ENCODE measurements at regions not wholly inside any gene's neighbourhood (a gene's known extent, or its start where the extent isn't known, plus 50 kb on each side); places are given as distances from the start of the nearest gene placed in this dataset.

GRCh38 chr3:176009256-176009655 lies 1150.1 kb downstream of the NAALADL2 start:
- in situ Hi-C loops (cut with HindIII; ENCODE audit: low sequenced_read_pairs), result no loop called here
- H3K4me3 ChIP-seq (ENCODE audit: low read depth, low read length), result no peak overlapping the region

GRCh38 chr3:176005564-176005963 lies 1146.4 kb downstream of the NAALADL2 start:
- DNase-seq (ENCODE audit: low read depth, low spot score), result no peak
- no peak for TF ChIP-seq CTCF (IDR thresholded peaks at IDR 0.05; ENCODE audit: low read depth, low read length)
- in situ Hi-C loops (cut with HindIII; ENCODE audit: low sequenced_read_pairs), result no loop called here
- no peak overlapping the region for H3K4me3 ChIP-seq (ENCODE audit: low read depth, low read length)

More at GRCh38 chr3:176009256-176009655, 1150.1 kb downstream of the NAALADL2 start:
- TF ChIP-seq CTCF (IDR thresholded peaks at IDR 0.05; ENCODE audit: low read depth, low read length), result no peak
- no peak for DNase-seq (ENCODE audit: low read depth, low spot score)

- in situ Hi-C loops (cut with HindIII; ENCODE audit: low sequenced_read_pairs), result no loop called here
- no peak for TF ChIP-seq CTCF (IDR thresholded peaks at IDR 0.05; ENCODE audit: low read depth, low read length)
- DNase-seq (ENCODE audit: low read depth, low spot score), result no peak
- H3K4me3 ChIP-seq (ENCODE audit: low read depth, low read length), result no peak overlapping the region
Measured at GRCh38 chr3:175989161-175989560, 1130.0 kb downstream of the NAALADL2 start.

- in situ Hi-C loops (cut with HindIII; ENCODE audit: low sequenced_read_pairs), result no loop called here
- H3K4me3 ChIP-seq (ENCODE audit: low read depth, low read length), result no peak overlapping the region
- no peak for DNase-seq (ENCODE audit: low read depth, low spot score)
- no peak for TF ChIP-seq CTCF (IDR thresholded peaks at IDR 0.05; ENCODE audit: low read depth, low read length)
Measured at GRCh38 chr3:175988401-175988800, 1129.3 kb downstream of the NAALADL2 start.

- no peak for DNase-seq (ENCODE audit: low read depth, low spot score)
- no peak overlapping the region for H3K4me3 ChIP-seq (ENCODE audit: low read depth, low read length)
- in situ Hi-C loops (cut with HindIII; ENCODE audit: low sequenced_read_pairs), result no loop called here
- TF ChIP-seq CTCF (IDR thresholded peaks at IDR 0.05; ENCODE audit: low read depth, low read length), result no peak
Measured at GRCh38 chr3:175985781-175986180, 1126.6 kb downstream of the NAALADL2 start.

- H3K4me3 ChIP-seq (ENCODE audit: low read depth, low read length), result no peak overlapping the region
- no peak for DNase-seq (ENCODE audit: low read depth, low spot score)
- no peak for TF ChIP-seq CTCF (IDR thresholded peaks at IDR 0.05; ENCODE audit: low read depth, low read length)
- in situ Hi-C loops (cut with HindIII; ENCODE audit: low sequenced_read_pairs), result no loop called here
Measured at GRCh38 chr3:175983379-175983778, 1124.2 kb downstream of the NAALADL2 start.
